Neural progenitor cell (in vitro differentiated cells): ENCODE measurements at regions not wholly inside any gene's neighbourhood (a gene's known extent, or its start where the extent isn't known, plus 50 kb on each side); places are given as distances from the start of the nearest gene placed in this dataset.

ENCODE experiments used
- CTCF ChIP-seq: fragments of 200-600 bp; sonication (generic); IDR thresholded peaks from 2 replicates; pipeline ENCODE4 v1.5.1; 2017; ENCODE audit warnings: antibody characterized with exemption, mild to moderate bottlenecking
- EZH2 ChIP-seq: fragments of 200-600 bp; sonication (generic); IDR thresholded peaks from 2 replicates; pipeline ENCODE4 v1.6.1; 2017; ENCODE audit warnings: antibody characterized with exemption, mild to moderate bottlenecking, moderate library complexity
- EZH2phosphoT487 ChIP-seq: fragments of 200-600 bp; sonication (generic); IDR thresholded peaks from 2 replicates; pipeline ENCODE4 v1.6.1; 2017; ENCODE audit warnings: antibody characterized with exemption

GRCh38 chrX:19195243-19195610, 73.0 kb upstream of the ADGRG2 start:
- TF ChIP-seq CTCF, result no peak
- TF ChIP-seq EZH2, result no peak
- no peak for TF ChIP-seq EZH2phosphoT487
